ENCODE measurements at regions not wholly inside any gene's neighbourhood (a gene's known extent, or its start where the extent isn't known, plus 50 kb on each side); places are given as distances from the start of the nearest gene placed in this dataset.
"Not testable (repeated sequence)": the region's sequence is repeated elsewhere in the genome, so short reads cannot be mapped to it uniquely, and the experiment has no call there.

GRCh38 chr4:188578657-188579056, 439.4 kb downstream of the TRIML1 start:
- no peak for DNase-seq

- DNase-seq, result no peak
These were observed 456.8 kb downstream of the TRIML1 start for GRCh38 chr4:188596021-188596420.

GRCh38 chr4:188603646-188604045, 464.4 kb downstream of the TRIML1 start:
- DNase-seq, result no peak

GRCh38 chr4:188606635-188607034, 467.4 kb downstream of the TRIML1 start:
- no peak for DNase-seq

GRCh38 chr4:188611143-188611542, 471.9 kb downstream of the TRIML1 start:
- DNase-seq, result no peak

- no peak for DNase-seq
These were observed 473.4 kb downstream of the TRIML1 start for GRCh38 chr4:188612659-188613058.

- DNase-seq, result no peak
These were observed 474.7 kb downstream of the TRIML1 start for GRCh38 chr4:188613976-188614375.

GRCh38 chr4:188619456-188620149, 480.4 kb downstream of the TRIML1 start:
- DNase-seq, result no peak

GRCh38 chr4:188620608-188621007, 481.4 kb downstream of the TRIML1 start:
- DNase-seq, result no peak

GRCh38 chr4:188623314-188623854, 484.1 kb downstream of the TRIML1 start:
- DNase-seq, result no peak

- no peak for DNase-seq
These were observed 485.1 kb downstream of the TRIML1 start for GRCh38 chr4:188624370-188624769.

GRCh38 chr4:188627892-188628291, 488.7 kb downstream of the TRIML1 start:
- DNase-seq, result no peak

GRCh38 chr4:188639479-188640100, 500.3 kb downstream of the TRIML1 start:
- no peak for DNase-seq

- DNase-seq, result no peak
These were observed 508.7 kb downstream of the TRIML1 start for GRCh38 chr4:188647820-188648370.

GRCh38 chr4:188649635-188650034, 510.4 kb downstream of the TRIML1 start:
- DNase-seq, result no peak

GRCh38 chr4:188650516-188650915, 511.3 kb downstream of the TRIML1 start:
- no peak for DNase-seq

GRCh38 chr4:188657365-188657764, 518.1 kb downstream of the TRIML1 start:
- no peak for DNase-seq

GRCh38 chr4:188658958-188659522, 519.8 kb downstream of the TRIML1 start:
- DNase-seq, result no peak

GRCh38 chr4:188660796-188661195, 521.6 kb downstream of the TRIML1 start:
- DNase-seq, result no peak

- DNase-seq, result no peak
These were observed 522.3 kb downstream of the TRIML1 start for GRCh38 chr4:188661502-188661901.

- DNase-seq, result no peak
These were observed 524.1 kb downstream of the TRIML1 start for GRCh38 chr4:188663369-188663768.

GRCh38 chr4:188665491-188666457, 526.5 kb downstream of the TRIML1 start:
- no peak for DNase-seq

- DNase-seq, result not testable (repeated sequence)
These were observed 539.5 kb downstream of the TRIML1 start for GRCh38 chr4:188678691-188679090.

All from NCI-H510A treated with DMSO at 0.1 percent for 48 hours (cell line).